ENCODE measurements at regions not wholly inside any gene's neighbourhood (a gene's known extent, or its start where the extent isn't known, plus 50 kb on each side); places are given as distances from the start of the nearest gene placed in this dataset.

- no peak for TF ChIP-seq POLR2AphosphoS5 (IDR thresholded peaks at IDR 0.05; ENCODE audit: borderline replicate concordance, low read depth, low read length)
- TF ChIP-seq EZH2 (IDR thresholded peaks at IDR 0.05), result no peak
Measured at GRCh38 chr14:105851716-105852377, 325.5 kb downstream of the TMEM121 start.

All from SK-N-MC (cell line).